ENCODE measurements at regions not wholly inside any gene's neighbourhood (a gene's known extent, or its start where the extent isn't known, plus 50 kb on each side); places are given as distances from the start of the nearest gene placed in this dataset.
A peak's percentile ranks its signal among the peaks of the same experiment; 100 is the strongest.

DNA sequence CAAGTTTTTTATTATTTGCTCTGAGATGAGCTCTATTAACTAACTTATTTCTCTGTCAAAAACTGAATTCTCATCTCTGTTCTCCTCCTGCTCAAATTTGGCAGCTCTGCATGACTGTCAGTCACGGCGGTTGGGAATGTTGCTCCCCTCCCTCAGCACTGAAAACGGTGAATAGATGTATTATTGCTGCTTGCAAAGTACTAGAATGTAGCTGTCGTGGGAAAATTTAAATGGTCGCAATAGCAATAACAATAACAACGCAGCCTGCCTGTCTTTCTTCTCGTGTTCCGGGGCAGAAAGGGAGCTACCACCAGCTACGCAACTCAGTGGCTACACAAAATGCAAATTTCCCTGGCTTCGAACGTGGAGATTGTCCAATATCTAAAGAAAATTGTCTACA lies 125.6 kb upstream of the FRY start:
- H3K4me1 ChIP-seq: peaks cover 0 to 44% (median 8%) of the 10 kb centered on the region in 4 donors
- H3K27ac ChIP-seq: no peak overlapping the region
- H3K9me3 ChIP-seq: no peaks in the 10 kb centered on the region
- no peaks in the 10 kb centered on the region for H3K36me3 ChIP-seq
- TF ChIP-seq POLR2A (IDR thresholded peaks at IDR 0.05) (no peak), CTCF (IDR thresholded peaks at IDR 0.05) (no peak), EP300 (IDR thresholded peaks at IDR 0.05) (no peak), POLR2AphosphoS5 (IDR thresholded peaks at IDR 0.05) (no peak)
- intact Hi-C loops (cut with DNase I; ENCODE audit: low total_unique reads): no loop called here
- H3K27me3 ChIP-seq: no peaks in the 10 kb centered on the region
- no peak for DNase-seq
- no peak overlapping the region for H3K4me3 ChIP-seq
- WGBS, 5 donors: 62 to 82% (median 70%) methylated on average over 11 of the region's 11 CpGs

- Histone ChIP-seq H3K9me3 (no peaks in the 10 kb centered on the region), H3K27ac (no peak overlapping the region), H3K4me1 (peaks cover 0 to 51% (median 8%) of the 10 kb centered on the region in 4 donors), H3K4me3 (no peak overlapping the region), H3K27me3 (no peaks in the 10 kb centered on the region), H3K36me3 (no peaks in the 10 kb centered on the region)
- no peak for TF ChIP-seq POLR2AphosphoS5 (IDR thresholded peaks at IDR 0.05)
- no peak for TF ChIP-seq CTCF (IDR thresholded peaks at IDR 0.05)
- no peak for TF ChIP-seq EP300 (IDR thresholded peaks at IDR 0.05)
- TF ChIP-seq POLR2A (IDR thresholded peaks at IDR 0.05): no peak
- 49 to 69% (median 62%) methylated on average over 4 of the region's 4 CpGs for WGBS, 5 donors
- no peak for DNase-seq
- intact Hi-C loops (cut with DNase I; ENCODE audit: low total_unique reads): no loop called here
Measured at GRCh38 chr13:31908696-31909411, 122.7 kb upstream of the FRY start.

DNA sequence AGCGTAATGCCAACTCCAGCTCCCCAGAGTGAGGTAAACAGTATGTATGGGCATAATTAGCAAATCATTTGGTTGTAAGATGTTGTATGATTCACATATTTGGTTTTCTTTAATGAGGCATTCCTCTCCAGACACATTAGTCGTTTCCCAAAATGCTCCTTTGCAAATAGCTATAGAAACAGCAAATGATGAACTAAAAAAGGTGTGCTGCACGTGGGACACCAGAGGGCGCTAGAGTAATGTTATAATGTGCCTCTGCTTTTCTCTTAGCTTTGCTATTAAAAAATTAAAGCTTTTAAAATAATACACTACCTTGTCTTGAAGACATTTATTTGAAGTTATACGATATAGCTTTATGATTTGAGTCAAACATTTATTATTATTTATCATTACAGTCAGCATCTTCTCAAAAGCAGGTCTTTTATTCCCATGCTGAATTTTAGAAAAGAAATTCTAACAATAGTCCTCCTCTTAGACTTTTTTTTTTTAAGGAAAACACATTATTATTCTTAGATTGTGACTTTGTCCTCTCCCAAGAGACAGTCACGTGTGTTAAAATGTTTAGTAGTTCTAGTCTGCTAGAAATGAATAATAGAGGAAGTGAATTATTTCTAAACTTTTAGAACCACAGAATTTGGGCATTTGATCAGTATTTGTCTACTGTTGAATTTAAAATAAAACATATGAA lies 121.6 kb upstream of the FRY start:
- DNase-seq: peak; percentile 53 to 91
- 8 to 13% (median 9%) methylated on average over 6 of the region's 6 CpGs for WGBS, 5 donors
- intact Hi-C loops (cut with DNase I; ENCODE audit: low total_unique reads): loop anchor here (10.0 kb wide), 1 partner anchor 395 kb away; no protein-coding TSS in a partner anchor

More for the DNA sequence above, 121.6 kb upstream of the FRY start:
- H3K27me3 ChIP-seq: no peaks in the 10 kb centered on the region
- no peaks in the 10 kb centered on the region for H3K36me3 ChIP-seq
- H3K27ac ChIP-seq: peak overlapping the region in 1 of 5 donors; percentile 22
- no peak overlapping the region for H3K4me3 ChIP-seq
- no peaks in the 10 kb centered on the region for H3K9me3 ChIP-seq
- peaks cover 0 to 46% (median 8%) of the 10 kb centered on the region in 4 donors for H3K4me1 ChIP-seq
- TF ChIP-seq EP300 (IDR thresholded peaks at IDR 0.05): no peak
- peak in 1 of 3 donors; percentile 17 for TF ChIP-seq POLR2AphosphoS5 (IDR thresholded peaks at IDR 0.05)
- TF ChIP-seq CTCF (IDR thresholded peaks at IDR 0.05): peak in 5 of 7 experiments; percentile 69 to 84 (median 81)

All from stomach (tissue), 8 donors.